AG04449 (cell line): ENCODE measurements at regions not wholly inside any gene's neighbourhood (a gene's known extent, or its start where the extent isn't known, plus 50 kb on each side); places are given as distances from the start of the nearest gene placed in this dataset.

Source experiments
- CTCF ChIA-PET: fragments of 350-600 bp; formaldehyde crosslinking; extraction: SDS; loops from one replicate; lab custom pipeline; 2021; ENCODE audit warnings: antibody characterized with exemption; lab: Yijun Ruan, JAX
- POLR2A ChIA-PET: fragments of 400-600, 350-600 bp; formaldehyde crosslinking; extraction: SDS; loops from one replicate; lab custom pipeline; 2020; ENCODE audit warnings: antibody characterized with exemption, inconsistent platforms; lab: Yijun Ruan, JAX
- DNase-seq: peaks from one replicate; pipeline ENCODE4 v3.0.0-alpha.2; 2010; ENCODE audit warnings: low read depth, low spot score
- H3K4me3 ChIP-seq: 2 replicates; pipeline ENCODE4 v1.5.1; 2011; ENCODE audit warnings: low read depth, mild to moderate bottlenecking, control low read depth, low read length
- CTCF ChIP-seq: IDR thresholded peaks from one replicate; pipeline ENCODE4 v1.5.1; 2011; ENCODE audit warnings: mild to moderate bottlenecking, moderate library complexity, low read length, control low read depth, inconsistent platforms; ENCODE audit not compliant: insufficient read depth; ENCODE audit errors: missing control alignments

DNA sequence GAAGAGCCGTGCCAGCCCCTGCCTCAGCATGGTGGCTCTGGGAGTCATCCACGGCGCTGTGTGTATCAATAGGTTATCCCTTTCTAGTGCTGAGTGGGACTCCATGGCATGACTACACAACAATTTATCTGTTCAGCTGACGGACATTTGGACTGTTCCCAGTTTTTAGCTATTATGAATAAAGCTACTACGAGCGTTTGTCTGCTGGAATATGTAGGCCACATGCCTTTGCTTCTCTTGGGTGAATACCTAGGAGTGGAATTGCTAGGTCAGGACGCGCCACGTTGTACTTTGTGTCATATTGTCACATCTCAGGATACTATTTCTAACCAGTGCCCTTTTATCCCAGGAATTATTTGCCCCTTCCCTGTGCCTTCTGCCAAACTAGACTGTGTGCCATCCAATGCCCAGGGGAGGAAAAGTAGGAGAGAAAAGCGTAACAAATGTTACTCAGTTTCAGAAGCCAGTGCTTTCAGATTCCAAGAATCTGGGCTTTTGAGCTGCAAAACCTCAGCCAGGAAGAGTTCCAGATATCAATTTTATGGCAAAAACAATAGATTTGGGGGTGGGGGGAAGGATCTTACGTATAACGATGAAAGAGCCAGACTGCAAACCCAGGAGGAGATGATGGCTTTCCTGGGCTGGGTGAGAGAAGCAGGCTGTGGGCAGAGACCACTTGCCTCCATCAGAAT lies 62.5 kb upstream of the NCOR2 start:
- DNase-seq: no peak
- H3K4me3 ChIP-seq: no peak overlapping the region
- no peak for TF ChIP-seq CTCF
- ChIA-PET POLR2A (no interaction called here), CTCF (no interaction called here)

- POLR2A ChIA-PET: no interaction called here
Measured at GRCh38 chr12:124629117-124629516, 61.7 kb upstream of the NCOR2 start.

GRCh38 chr12:124627956-124628355 lies 60.5 kb upstream of the NCOR2 start:
- H3K4me3 ChIP-seq: no peak overlapping the region
- CTCF ChIA-PET: no interaction called here
- TF ChIP-seq CTCF: no peak
- POLR2A ChIA-PET: no interaction called here
- DNase-seq: no peak

More at GRCh38 chr12:124629117-124629516, 61.7 kb upstream of the NCOR2 start:
- no peak for TF ChIP-seq CTCF
- CTCF ChIA-PET: no interaction called here
- no peak overlapping the region for H3K4me3 ChIP-seq
- DNase-seq: no peak

- DNase-seq: no peak
- ChIA-PET POLR2A (no interaction called here), CTCF (interaction anchor here (1.3 to 1.4 kb wide), 2 partner anchors 15 to 140 kb away, joined by 3 to 4 read pairs; no protein-coding TSS in a partner anchor)
Measured at GRCh38 chr12:124626971-124627411, 59.6 kb upstream of the NCOR2 start.

GRCh38 chr12:124625867-124626675 lies 58.7 kb upstream of the NCOR2 start:
- POLR2A ChIA-PET: no interaction called here
- no peak for DNase-seq
- CTCF ChIA-PET: interaction anchor here (1.3 to 1.4 kb wide), 4 partner anchors 9 to 141 kb away, joined by 3 to 4 read pairs (median 3); no protein-coding TSS in a partner anchor
- TF ChIP-seq CTCF: no peak
- no peak overlapping the region for H3K4me3 ChIP-seq

More at GRCh38 chr12:124626971-124627411, 59.6 kb upstream of the NCOR2 start:
- TF ChIP-seq CTCF: no peak
- no peak overlapping the region for H3K4me3 ChIP-seq

- no peak for TF ChIP-seq CTCF
- DNase-seq: no peak
- ChIA-PET CTCF (interaction anchor here (1.3 to 1.4 kb wide), 2 partner anchors 10 to 56 kb away, joined by 3 read pairs; no protein-coding TSS in a partner anchor), POLR2A (no interaction called here)
- no peak overlapping the region for H3K4me3 ChIP-seq
Measured at GRCh38 chr12:124624823-124625222, 57.4 kb upstream of the NCOR2 start.
